ENCODE measurements at regions not wholly inside any gene's neighbourhood (a gene's known extent, or its start where the extent isn't known, plus 50 kb on each side); places are given as distances from the start of the nearest gene placed in this dataset.

DNA sequence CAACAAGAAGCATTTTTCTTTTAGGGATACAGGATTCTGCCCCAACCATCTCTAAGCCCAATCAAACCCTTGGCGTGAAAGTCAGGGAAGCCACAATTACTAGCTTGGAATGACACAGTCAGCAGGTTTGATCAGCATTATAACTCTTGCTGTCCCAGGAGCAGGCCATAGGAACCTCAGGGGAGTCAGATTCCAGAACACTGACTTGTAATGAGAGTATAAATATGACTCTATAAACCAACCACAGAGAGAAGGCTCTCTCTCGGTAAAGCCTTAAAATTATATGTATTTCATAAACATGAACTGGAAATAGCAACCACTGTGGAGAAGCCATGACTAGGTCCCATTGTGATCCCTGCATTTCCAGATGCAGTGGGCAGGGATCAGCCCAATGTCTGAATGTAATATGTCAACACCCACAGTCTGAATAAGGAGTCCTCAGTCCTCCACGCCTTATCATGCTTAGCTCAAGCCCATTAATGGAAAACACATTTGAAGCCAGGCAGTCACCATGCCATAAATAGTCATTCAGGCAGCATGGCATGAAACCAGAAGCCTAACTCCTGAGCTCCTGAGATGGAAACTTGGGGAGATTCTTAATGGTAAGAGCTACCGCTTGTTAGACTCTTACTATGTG is 99.1 kb upstream of the MTNR1B start:
- TF ChIP-seq, protein P1, sequence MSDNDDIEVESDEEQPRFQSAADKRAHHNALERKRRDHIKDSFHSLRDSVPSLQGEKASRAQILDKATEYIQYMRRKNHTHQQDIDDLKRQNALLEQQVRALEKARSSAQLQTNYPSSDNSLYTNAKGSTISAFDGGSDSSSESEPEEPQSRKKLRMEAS (IDR thresholded peaks at IDR 0.05): no peak
- TF ChIP-seq YY1 (IDR thresholded peaks at IDR 0.05; ENCODE audit: low read depth): no peak
- TF ChIP-seq EP300 (IDR thresholded peaks at IDR 0.05; ENCODE audit: borderline replicate concordance): no peak
- TF ChIP-seq TAF1 (IDR thresholded peaks at IDR 0.05; ENCODE audit: low read depth): no peak
- TF ChIP-seq TCF12 (IDR thresholded peaks at IDR 0.05; ENCODE audit: low read depth): no peak
- no peak for TF ChIP-seq RAD21 (IDR thresholded peaks at IDR 0.05; ENCODE audit: low read depth)
- TF ChIP-seq, protein P2, sequence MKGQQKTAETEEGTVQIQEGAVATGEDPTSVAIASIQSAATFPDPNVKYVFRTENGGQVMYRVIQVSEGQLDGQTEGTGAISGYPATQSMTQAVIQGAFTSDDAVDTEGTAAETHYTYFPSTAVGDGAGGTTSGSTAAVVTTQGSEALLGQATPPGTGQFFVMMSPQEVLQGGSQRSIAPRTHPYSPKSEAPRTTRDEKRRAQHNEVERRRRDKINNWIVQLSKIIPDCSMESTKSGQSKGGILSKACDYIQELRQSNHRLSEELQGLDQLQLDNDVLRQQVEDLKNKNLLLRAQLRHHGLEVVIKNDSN (IDR thresholded peaks at IDR 0.05): no peak
- TF ChIP-seq CEBPB (IDR thresholded peaks at IDR 0.05): no peak
- TF ChIP-seq NFIC (IDR thresholded peaks at IDR 0.05): no peak
- TF ChIP-seq FOXM1 (IDR thresholded peaks at IDR 0.05; ENCODE audit: borderline replicate concordance, low read depth): no peak
- TF ChIP-seq ZBTB7A (IDR thresholded peaks at IDR 0.05; ENCODE audit: low read depth): no peak
- no peak for TF ChIP-seq TEAD4 (IDR thresholded peaks at IDR 0.05)
- no peak for TF ChIP-seq EGR1 (IDR thresholded peaks at IDR 0.05)
- TF ChIP-seq, protein P3, sequence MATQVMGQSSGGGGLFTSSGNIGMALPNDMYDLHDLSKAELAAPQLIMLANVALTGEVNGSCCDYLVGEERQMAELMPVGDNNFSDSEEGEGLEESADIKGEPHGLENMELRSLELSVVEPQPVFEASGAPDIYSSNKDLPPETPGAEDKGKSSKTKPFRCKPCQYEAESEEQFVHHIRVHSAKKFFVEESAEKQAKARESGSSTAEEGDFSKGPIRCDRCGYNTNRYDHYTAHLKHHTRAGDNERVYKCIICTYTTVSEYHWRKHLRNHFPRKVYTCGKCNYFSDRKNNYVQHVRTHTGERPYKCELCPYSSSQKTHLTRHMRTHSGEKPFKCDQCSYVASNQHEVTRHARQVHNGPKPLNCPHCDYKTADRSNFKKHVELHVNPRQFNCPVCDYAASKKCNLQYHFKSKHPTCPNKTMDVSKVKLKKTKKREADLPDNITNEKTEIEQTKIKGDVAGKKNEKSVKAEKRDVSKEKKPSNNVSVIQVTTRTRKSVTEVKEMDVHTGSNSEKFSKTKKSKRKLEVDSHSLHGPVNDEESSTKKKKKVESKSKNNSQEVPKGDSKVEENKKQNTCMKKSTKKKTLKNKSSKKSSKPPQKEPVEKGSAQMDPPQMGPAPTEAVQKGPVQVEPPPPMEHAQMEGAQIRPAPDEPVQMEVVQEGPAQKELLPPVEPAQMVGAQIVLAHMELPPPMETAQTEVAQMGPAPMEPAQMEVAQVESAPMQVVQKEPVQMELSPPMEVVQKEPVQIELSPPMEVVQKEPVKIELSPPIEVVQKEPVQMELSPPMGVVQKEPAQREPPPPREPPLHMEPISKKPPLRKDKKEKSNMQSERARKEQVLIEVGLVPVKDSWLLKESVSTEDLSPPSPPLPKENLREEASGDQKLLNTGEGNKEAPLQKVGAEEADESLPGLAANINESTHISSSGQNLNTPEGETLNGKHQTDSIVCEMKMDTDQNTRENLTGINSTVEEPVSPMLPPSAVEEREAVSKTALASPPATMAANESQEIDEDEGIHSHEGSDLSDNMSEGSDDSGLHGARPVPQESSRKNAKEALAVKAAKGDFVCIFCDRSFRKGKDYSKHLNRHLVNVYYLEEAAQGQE (IDR thresholded peaks at IDR 0.05; ENCODE audit: low read depth): no peak
- TF ChIP-seq CREB1 (IDR thresholded peaks at IDR 0.05; ENCODE audit: low read depth): no peak

GRCh38 chr11:92873551-92873950 is 95.9 kb upstream of the MTNR1B start:
- no peak for TF ChIP-seq EP300 (IDR thresholded peaks at IDR 0.05; ENCODE audit: borderline replicate concordance)
- no peak for TF ChIP-seq EGR1 (IDR thresholded peaks at IDR 0.05)
- TF ChIP-seq, protein P1 (IDR thresholded peaks at IDR 0.05): no peak
- no peak for TF ChIP-seq TEAD4 (IDR thresholded peaks at IDR 0.05)
- TF ChIP-seq ZBTB7A (IDR thresholded peaks at IDR 0.05; ENCODE audit: low read depth): no peak
- no peak for TF ChIP-seq RAD21 (IDR thresholded peaks at IDR 0.05; ENCODE audit: low read depth)
- TF ChIP-seq CEBPB (IDR thresholded peaks at IDR 0.05): no peak
- TF ChIP-seq TAF1 (IDR thresholded peaks at IDR 0.05; ENCODE audit: low read depth): no peak
- TF ChIP-seq NFIC (IDR thresholded peaks at IDR 0.05): no peak
- TF ChIP-seq, protein P2 (IDR thresholded peaks at IDR 0.05): no peak
- TF ChIP-seq TCF12 (IDR thresholded peaks at IDR 0.05; ENCODE audit: low read depth): no peak
- TF ChIP-seq CREB1 (IDR thresholded peaks at IDR 0.05; ENCODE audit: low read depth): no peak
- TF ChIP-seq YY1 (IDR thresholded peaks at IDR 0.05; ENCODE audit: low read depth): no peak
- TF ChIP-seq FOXM1 (IDR thresholded peaks at IDR 0.05; ENCODE audit: borderline replicate concordance, low read depth): no peak
- TF ChIP-seq, protein P3 (IDR thresholded peaks at IDR 0.05; ENCODE audit: low read depth): no peak

DNA sequence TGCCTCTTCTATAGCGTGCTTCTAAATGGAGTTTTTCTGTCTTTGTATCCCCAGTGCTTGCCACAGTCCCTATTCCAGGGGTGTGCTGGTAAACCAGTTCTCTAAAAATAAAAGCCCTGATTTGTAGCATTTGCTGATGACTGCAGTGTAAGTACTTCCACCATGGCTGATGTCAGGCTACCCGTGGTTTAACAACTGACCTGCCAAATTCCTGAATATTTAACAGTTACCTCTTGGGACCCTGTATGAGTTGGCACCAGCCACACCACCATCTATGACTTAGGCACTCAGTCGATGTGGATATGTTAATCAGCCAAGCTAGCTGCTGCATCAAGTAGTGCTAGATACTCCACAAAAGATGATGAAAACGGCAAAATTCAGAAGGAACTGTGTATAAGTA is 94.0 kb upstream of the MTNR1B start:
- TF ChIP-seq ZBTB7A (IDR thresholded peaks at IDR 0.05; ENCODE audit: low read depth) (no peak), CREB1 (IDR thresholded peaks at IDR 0.05; ENCODE audit: low read depth) (no peak), NFIC (IDR thresholded peaks at IDR 0.05) (no peak), RAD21 (IDR thresholded peaks at IDR 0.05; ENCODE audit: low read depth) (no peak), EGR1 (IDR thresholded peaks at IDR 0.05) (no peak), CEBPB (IDR thresholded peaks at IDR 0.05) (no peak), TCF12 (IDR thresholded peaks at IDR 0.05; ENCODE audit: low read depth) (no peak), EP300 (IDR thresholded peaks at IDR 0.05; ENCODE audit: borderline replicate concordance) (no peak), TEAD4 (IDR thresholded peaks at IDR 0.05) (no peak), TAF1 (IDR thresholded peaks at IDR 0.05; ENCODE audit: low read depth) (no peak), FOXM1 (IDR thresholded peaks at IDR 0.05; ENCODE audit: borderline replicate concordance, low read depth) (no peak), YY1 (IDR thresholded peaks at IDR 0.05; ENCODE audit: low read depth) (no peak)
- TF ChIP-seq, protein P3 (IDR thresholded peaks at IDR 0.05; ENCODE audit: low read depth): no peak
- TF ChIP-seq, protein P1 (IDR thresholded peaks at IDR 0.05): no peak
- TF ChIP-seq, protein P2 (IDR thresholded peaks at IDR 0.05): no peak
